Esophagus squamous epithelium (tissue), 4 donors: ENCODE measurements at regions not wholly inside any gene's neighbourhood (a gene's known extent, or its start where the extent isn't known, plus 50 kb on each side); places are given as distances from the start of the nearest gene placed in this dataset.

Experiments
- CTCF ChIP-seq, 6 experiments: fragments of 450-650 bp in 4 of 6; fragments of 200-600 bp in 2 of 6; sonication (generic) in 2 of 6; IDR thresholded peaks; one replicate each; pipeline ENCODE4 v1.5.1; 2016 to 2019; ENCODE audit warnings: antibody characterized with exemption in 6 of 6, mild to moderate bottlenecking in 4 of 6, moderate library complexity in 4 of 6
- POLR2A ChIP-seq, 4 donors: fragments of 450-650 bp; IDR thresholded peaks; one replicate each; pipeline ENCODE4 v1.6.1; 2017; ENCODE audit warnings: antibody characterized with exemption in 4 of 4, mild to moderate bottlenecking in 4 of 4, moderate library complexity in 3 of 4

GRCh38 chr3:36114353-36114752 is 266.0 kb upstream of the STAC start:
- no peak for TF ChIP-seq CTCF (IDR thresholded peaks at IDR 0.05)
- TF ChIP-seq POLR2A (IDR thresholded peaks at IDR 0.05), result no peak
